CD4-positive, alpha-beta T cell treated with Interleukin-4 for 4 hours (primary cell): ENCODE measurements at regions not wholly inside any gene's neighbourhood (a gene's known extent, or its start where the extent isn't known, plus 50 kb on each side); places are given as distances from the start of the nearest gene placed in this dataset.

Experiments used
- DNase-seq: peaks from one replicate; pipeline ENCODE4 v3.0.0-alpha.2; 2020

DNA sequence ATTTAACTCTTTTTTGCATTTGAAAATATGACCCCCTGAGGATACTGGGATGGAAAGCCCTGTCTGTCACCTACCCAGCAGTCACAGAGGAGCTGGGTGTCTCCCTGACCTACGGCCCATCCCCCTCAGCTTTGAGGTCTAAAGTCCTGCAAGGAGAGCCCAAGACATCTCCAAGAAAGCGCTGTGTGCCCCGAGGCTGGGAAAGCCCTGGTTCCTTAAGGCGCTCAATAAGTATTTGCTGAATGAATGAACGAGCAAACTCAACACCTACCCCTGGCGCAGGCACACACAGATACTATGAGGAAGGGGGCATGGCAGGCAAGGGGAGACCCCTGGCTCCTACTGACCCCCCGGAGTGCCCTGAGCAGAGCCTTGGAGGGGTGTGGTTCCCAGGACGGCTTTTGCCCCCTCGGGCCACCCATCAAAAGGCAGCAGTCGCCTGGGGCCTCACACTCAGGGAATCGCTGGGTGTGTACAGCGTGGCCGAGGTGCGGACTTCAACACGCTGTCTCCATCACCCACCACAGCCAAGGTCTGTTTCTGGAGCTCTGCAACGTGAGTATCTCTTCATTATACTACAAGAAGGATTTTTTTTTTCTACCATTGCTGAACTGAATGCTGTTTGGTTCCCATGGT lies 211.6 kb downstream of the ERCC6L2 start:
- no peak for DNase-seq

GRCh38 chr9:96085491-96086143 lies 210.1 kb downstream of the ERCC6L2 start:
- DNase-seq, result no peak

DNA sequence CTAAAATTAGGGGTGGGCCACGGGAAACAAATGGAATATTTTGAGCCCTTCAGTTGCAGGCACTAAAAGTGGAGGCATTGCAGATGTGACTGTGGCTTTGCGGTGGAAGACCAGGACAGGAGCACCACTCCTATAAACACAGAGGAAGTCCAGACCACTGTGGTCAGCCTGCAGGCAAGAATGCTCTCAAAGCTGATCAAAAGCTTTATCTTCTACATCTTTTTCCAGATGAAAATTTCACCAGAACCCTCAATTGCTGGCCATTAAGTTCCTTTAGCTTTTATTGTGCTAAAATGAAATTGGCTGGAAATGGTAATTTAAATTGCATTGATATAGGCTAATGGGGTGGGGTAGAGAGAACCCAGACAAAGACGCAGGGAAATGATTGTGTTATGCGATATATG lies 208.8 kb downstream of the ERCC6L2 start:
- DNase-seq, result no peak

DNA sequence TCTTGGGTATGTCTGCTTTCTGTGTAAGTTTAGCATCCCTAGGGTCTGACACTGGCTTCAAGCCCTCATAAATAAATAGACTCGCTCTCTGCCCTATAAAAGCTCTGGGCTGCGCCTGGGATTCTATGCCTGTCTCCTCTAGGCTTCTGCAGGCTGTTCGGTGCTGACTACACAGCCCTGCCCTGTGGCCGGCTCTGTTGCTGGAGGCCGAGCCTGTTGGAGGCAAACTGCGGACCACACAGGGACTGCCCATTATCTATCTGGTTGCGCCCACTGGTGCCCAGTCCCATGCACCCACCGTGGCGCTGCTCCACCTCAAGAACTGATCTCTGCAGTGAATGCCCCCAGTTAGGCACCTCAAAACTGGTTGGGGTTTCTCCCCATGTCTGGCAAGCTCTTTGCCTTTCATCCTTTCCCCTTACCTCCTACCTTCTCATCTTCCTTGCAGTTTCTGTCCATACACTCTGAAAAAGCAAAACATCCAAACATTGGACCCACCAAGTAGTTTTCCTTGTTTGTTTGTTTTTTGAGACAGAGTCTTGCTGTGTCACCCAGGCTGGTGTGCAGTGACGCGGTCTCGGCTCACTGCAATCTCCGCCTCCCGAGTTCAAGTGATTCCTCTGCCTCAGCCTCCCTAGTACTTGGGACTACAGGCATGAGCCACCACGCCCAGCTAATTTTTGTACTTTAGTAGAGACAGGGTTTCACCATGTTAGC lies 207.2 kb downstream of the ERCC6L2 start:
- no peak for DNase-seq

DNA sequence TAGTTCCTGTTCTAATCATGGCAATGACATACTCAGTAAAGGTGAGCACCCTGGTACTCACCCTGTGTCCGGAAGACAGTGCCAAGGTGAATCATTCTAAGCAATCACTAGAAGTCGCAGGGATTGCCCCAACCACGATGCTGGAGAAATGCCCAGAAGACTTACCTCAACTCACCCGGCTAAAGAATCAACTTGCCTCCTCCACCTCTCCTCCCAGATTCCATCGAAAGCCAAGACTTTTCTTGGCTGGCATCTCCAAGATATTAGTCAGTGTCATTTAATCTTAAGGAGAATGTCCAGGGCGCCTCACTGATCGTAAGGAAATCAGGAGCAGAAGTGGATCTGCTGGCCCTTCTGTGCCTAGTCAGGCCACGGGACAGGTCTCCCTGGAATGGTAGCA lies 204.9 kb downstream of the ERCC6L2 start:
- DNase-seq, result no peak

- DNase-seq, result no peak
Observed at GRCh38 chr9:96079779-96080178, 204.3 kb downstream of the ERCC6L2 start.

- no peak for DNase-seq
Observed at GRCh38 chr9:96078897-96079490, 203.5 kb downstream of the ERCC6L2 start.

DNA sequence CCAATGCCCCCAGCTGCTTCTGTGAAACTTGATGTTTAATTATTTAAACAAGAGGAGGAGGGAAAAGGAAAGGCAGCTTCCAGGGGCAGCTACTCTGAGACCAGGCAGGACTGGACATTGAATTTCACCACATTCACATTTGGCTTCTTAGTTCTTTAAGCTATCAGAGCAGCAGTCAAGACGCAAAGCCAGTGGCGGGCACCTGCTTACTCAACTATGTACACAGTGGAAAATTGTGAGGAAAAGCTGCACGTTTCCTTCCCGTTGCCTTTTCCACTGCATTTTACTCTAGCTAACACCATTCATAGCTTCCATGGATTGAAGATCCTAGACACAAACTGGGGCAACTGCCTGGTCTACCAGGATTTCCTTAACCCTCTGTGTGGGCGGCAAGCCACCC lies 200.3 kb downstream of the ERCC6L2 start:
- DNase-seq, result no peak

GRCh38 chr9:96075111-96075510 lies 199.6 kb downstream of the ERCC6L2 start:
- DNase-seq, result no peak

GRCh38 chr9:96073531-96074480 lies 198.3 kb downstream of the ERCC6L2 start:
- no peak for DNase-seq

DNA sequence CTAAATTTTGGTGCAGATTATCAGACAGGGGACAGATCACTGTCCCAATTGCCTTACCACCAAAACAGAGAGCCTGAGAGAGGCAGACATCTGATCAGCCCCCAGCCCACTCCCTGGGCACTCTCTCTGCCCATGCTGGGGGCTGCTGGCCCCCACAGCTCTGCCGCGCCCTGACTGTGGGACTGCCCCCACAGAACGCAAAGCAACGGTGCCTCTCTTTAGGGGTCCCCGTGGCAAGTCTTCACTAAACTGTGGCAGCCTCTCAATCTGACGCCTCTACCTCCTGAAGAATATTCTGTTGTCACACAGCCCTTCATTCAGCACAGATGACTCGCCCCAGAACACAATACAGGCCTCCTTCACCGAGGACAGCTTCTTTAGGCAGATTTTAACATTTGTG lies 197.4 kb downstream of the ERCC6L2 start:
- no peak for DNase-seq

DNA sequence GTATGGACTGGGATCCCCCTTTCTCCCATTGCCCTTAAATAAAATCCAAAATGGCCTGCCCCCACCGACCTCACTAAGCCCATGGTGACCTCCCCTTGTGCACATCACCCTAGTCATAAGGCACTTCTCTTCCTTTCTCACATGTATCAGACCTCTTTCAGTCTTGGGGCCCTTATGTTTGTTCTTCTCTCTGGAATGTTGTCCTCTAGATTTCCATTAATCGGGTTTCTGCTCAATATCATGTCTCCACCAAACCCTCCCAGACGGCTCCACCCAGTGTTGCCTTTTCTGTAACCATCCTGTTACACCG lies 196.3 kb downstream of the ERCC6L2 start:
- DNase-seq, result no peak

DNA sequence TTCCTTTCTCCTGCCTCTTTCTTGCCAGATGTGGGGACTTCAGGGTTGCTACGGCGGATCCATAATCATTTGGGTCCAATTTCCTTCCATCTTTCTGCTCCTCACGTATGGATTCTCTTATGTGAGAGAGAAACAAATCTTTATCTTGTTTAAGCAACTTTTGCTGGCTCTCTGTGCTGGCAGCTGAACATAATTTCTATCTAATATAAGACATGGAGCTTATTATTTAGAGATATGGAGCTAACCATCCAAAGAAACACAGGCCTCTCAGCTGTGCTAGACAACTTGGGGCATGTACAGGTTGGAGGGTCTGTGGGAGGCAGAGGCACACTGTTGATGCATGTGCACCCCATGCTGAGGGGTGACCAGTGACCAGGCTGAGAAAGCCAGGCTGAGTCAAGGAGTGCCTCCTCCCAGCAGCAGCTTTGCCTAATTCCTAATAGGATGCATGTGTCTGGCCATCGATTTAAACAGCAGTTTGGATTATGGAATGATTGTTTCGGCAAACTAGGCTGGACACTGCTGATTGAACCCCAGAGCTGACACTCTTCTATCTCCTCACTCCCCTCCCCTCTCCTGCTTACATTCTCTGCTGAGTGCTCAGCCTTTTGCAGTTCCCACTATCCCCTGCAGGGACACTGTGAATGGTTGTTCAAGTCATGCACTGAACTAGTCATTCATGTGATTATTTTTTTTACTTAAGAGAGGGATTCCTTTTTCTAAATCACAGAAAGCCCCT lies 195.8 kb downstream of the ERCC6L2 start:
- DNase-seq, result no peak

DNA sequence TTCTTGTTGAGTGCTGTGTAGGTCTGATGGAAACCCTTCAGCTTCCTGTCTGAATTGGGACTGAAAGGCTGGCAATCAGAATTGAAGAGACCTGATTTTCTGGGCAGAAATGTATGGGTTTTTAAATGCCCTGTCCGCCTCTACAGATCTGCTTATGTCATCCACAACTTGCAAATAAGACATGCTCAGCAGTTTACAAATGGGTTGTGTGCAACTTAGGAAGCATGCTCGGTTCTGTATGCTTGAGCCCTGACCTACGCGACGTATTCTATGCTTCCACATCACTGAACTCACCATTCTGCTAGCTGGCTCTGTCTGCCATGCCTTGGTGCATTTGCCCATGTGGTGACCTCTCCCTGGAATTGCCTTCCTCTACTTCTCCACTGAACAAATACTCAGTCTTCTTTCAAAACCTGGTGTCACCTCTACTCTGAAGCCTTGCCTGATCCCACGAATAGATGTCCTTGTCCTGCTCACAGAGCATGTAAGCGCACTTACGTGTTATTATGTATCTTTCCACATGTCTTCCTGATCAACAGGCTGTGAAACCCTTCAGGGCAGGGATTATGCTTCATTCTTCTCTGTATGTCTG lies 194.2 kb downstream of the ERCC6L2 start:
- DNase-seq, result no peak

- DNase-seq, result no peak
Observed at GRCh38 chr9:96068511-96068910, 193.0 kb downstream of the ERCC6L2 start.

DNA sequence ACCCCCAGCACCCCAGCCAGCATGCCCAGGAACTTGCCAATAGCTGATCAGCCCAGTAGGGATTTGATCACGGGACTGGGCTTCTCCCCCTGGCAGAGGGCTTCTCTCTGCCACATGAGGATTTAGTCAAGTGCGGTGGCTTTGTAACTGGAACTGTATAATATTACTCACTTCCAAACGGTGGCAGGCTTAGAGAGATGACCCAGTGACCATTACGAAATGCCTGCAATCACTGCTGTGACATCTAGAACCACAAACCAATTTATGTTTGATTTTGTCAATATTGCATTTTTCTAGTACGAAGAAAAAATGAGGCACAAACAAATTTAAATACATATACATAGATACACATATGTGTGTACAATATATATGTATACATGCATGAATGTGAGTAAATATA lies 192.1 kb downstream of the ERCC6L2 start:
- DNase-seq, result no peak

DNA sequence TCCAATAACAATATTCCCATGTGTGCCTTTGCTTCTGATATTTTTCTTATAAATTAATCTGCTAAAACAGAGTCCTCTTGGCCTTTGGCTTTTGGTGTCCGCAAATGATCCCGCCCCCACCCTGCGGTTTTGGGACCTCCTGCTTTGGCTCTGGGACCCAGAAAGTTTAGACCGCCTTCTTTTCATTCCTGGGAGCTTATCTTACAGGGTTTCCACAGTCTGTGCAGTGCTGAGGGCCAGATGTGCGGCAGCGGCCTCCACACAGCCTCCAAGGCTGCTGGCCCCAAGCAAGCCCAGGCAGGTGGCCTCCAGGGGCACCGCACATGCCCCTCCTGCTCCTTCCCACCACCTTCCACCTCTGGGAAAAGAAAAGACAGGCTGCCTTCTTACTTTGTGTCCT lies 191.5 kb downstream of the ERCC6L2 start:
- no peak for DNase-seq

- no peak for DNase-seq
Observed at GRCh38 chr9:96065482-96066251, 190.2 kb downstream of the ERCC6L2 start.

DNA sequence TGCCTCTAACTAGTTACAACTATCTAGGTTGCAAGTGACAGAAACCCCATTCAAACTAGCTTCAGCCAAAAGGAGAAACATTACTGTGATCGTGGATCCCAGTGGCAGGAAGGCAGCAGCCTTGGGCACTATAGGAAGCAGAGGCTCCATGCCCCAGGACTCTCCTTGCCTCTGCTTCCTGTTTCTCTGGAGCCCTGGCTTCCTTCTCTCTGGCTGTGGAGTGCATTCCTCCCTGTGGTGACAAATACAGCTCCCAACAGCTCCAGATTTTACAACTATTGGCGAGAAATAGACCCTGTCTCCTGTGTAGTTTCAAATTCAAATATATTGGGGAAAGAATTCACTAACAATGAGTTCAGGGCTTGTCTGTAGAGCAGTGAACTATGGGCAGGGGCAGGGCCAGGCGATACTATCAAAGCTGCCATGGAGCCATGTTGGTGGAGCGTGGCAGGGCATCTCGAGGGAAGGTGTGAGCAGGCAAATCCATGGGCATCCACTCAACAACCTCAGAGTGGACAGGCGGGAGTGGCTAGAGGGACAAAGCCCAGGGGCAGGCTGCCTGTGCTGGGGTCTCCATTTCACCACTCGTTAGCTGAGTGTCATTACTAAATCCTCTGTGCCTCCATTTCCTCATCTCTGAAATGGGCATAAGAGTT lies 189.5 kb downstream of the ERCC6L2 start:
- no peak for DNase-seq

DNA sequence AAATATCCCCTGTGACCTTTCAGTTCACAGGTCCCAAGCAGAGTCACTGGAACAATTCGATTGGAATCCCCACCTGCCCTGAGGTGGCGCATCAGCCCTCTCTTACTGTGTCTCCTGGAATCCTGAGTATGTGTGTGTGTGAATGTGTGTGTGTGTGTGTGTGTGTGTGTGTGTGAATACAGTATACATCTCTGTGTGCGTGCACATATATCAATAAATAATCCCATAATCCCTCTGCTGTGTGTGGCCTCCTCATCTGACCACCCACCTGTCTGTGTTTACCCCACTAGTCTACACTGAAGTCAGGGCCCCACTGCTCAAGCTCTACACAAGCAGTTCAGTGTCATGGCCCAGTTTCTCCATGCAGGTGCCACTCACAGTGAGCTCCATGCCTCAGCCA lies 187.4 kb downstream of the ERCC6L2 start:
- no peak for DNase-seq
